AG09309 (cell line): ENCODE measurements at regions not wholly inside any gene's neighbourhood (a gene's known extent, or its start where the extent isn't known, plus 50 kb on each side); places are given as distances from the start of the nearest gene placed in this dataset.

ENCODE experiments used
- DNase-seq: peaks from one replicate; pipeline ENCODE4 v3.0.0-alpha.2; 2010; ENCODE audit warnings: low read depth
- H3K4me3 ChIP-seq: 2 replicates; pipeline ENCODE4 v1.5.1; 2011; ENCODE audit warnings: mild to moderate bottlenecking, low read depth, low read length, moderate library complexity; ENCODE audit not compliant: control insufficient read depth
- CTCF ChIP-seq: IDR thresholded peaks from 2 replicates; pipeline ENCODE4 v1.5.1; 2011; ENCODE audit warnings: mild to moderate bottlenecking, low read depth, low read length, inconsistent platforms; ENCODE audit not compliant: insufficient read depth, control insufficient read depth; ENCODE audit errors: missing control alignments

DNA sequence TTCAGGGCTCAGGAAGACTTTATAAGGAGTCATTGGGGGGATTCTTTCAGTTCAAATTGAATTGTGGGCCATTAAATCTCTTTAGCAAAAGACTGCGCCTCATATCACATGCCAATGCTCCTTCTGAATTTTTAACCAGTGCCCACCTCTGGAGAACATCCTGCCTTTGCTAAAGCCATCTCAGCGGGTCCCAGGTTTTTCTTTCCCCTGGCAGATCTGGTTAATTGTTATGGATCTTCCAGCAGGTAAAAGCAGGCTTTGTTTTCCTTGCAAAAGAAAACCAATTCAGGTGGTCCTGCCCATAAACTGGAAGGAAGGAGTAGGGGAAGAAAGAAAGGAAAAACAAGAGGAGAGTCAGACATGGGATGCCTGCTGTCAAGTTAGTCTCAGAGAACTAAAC is 298.2 kb downstream of the LRFN2 start:
- no peak for DNase-seq
- no peak for TF ChIP-seq CTCF
- no peak overlapping the region for H3K4me3 ChIP-seq

GRCh38 chr6:40287296-40287850 is 299.8 kb downstream of the LRFN2 start:
- no peak for DNase-seq
- TF ChIP-seq CTCF: no peak
- H3K4me3 ChIP-seq: no peak overlapping the region

DNA sequence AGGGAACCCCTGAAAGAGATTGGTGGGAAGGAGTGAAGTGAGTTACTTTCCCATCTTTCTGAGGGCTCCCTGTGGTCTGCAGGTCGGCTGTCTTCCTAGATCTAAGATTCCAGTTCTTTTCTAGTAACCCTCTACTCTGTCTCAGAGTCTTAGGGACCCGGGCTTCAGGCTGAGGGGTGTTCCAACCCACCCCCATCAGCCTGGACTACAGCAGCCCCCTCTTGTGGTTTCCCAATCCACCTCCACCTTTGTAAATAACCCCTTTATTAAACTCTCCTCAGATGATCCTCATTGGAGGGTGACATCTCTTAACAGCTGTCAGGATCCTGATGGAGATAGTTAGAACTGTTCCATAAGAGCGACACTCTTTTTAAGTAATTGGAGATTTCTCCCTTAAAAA is 300.4 kb downstream of the LRFN2 start:
- TF ChIP-seq CTCF: no peak
- DNase-seq: no peak
- no peak overlapping the region for H3K4me3 ChIP-seq

DNA sequence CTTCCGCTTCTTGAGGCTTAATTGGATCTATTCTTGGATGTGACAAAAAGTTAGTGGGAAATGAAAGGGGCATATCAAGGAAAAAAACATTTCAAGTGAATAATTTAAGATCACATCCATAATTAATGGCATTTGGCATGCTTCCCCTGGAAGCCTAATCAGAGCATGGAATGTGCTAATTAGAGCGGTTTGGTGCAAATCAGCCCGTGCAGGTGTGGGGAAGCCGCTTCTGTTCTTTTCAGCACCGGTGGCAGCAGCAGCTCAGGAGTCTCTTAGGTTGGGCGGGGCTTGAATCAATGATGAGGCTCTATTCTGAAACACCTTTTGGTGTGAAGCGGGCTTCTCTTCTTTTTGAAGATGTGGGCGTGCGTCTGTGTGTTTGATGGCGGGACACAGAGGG is 301.2 kb downstream of the LRFN2 start:
- no peak overlapping the region for H3K4me3 ChIP-seq
- no peak for TF ChIP-seq CTCF
- no peak for DNase-seq

- no peak for TF ChIP-seq CTCF
- DNase-seq: no peak
- H3K4me3 ChIP-seq: no peak overlapping the region
These were observed 301.6 kb downstream of the LRFN2 start for GRCh38 chr6:40285535-40285934.

- TF ChIP-seq CTCF: no peak
These were observed 304.2 kb downstream of the LRFN2 start for GRCh38 chr6:40282986-40283385.

DNA sequence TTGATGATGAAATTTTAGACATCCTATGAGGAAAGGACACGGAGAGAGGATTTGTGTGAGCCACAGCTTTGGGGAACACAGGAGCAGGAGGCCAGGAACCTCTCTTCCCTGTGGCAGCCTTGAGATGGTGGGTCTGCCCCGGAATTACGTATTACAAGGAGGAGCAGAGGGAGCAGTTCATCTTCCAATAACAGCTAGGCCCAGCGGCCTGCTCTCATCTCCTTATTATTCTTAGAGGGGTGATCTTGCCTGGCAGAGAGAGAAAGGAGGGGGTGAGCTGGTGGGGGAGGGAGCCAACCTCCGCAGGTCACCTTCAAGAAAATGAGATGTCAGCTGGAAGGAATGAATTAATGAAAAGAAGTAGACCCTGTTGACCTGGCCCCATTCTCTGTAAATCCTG is 305.8 kb downstream of the LRFN2 start:
- H3K4me3 ChIP-seq: no peak overlapping the region
- no peak for TF ChIP-seq CTCF
- no peak for DNase-seq

More at GRCh38 chr6:40282986-40283385, 304.2 kb downstream of the LRFN2 start:
- no peak for DNase-seq
- no peak overlapping the region for H3K4me3 ChIP-seq
